ENCODE measurements at regions not wholly inside any gene's neighbourhood (a gene's known extent, or its start where the extent isn't known, plus 50 kb on each side); places are given as distances from the start of the nearest gene placed in this dataset.

DNA sequence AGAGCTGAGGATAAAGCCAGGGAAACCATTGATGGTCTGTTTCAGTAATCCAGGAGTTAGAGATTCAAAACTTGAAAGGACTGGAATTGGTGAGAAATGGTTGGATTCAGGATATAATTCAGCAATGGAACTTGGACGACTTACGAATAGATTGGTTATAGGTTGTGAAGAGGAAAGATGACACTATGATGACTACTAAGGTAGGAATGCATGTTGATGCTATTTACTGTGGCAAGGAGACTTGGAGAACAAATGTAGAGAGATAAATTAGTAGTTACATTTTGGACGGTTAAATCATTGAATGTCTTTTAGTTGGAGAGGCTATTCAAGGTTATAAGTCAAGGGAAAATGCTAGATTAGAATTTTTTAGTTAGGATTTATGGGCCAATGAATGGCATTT lies 365.4 kb upstream of the TECRL start:
- no peak for TF ChIP-seq ZBTB7A (IDR thresholded peaks at IDR 0.05; ENCODE audit: low read depth)
- no peak for TF ChIP-seq USF1 (IDR thresholded peaks at IDR 0.05)
- TF ChIP-seq CREB1 (IDR thresholded peaks at IDR 0.05; ENCODE audit: low read depth): no peak
- TF ChIP-seq RAD21 (IDR thresholded peaks at IDR 0.05; ENCODE audit: low read depth): no peak
- TF ChIP-seq NFIC (IDR thresholded peaks at IDR 0.05): no peak
- TF ChIP-seq FOXM1 (IDR thresholded peaks at IDR 0.05; ENCODE audit: borderline replicate concordance, low read depth): no peak
- TF ChIP-seq EP300 (IDR thresholded peaks at IDR 0.05; ENCODE audit: borderline replicate concordance): no peak
- TF ChIP-seq, protein P1, sequence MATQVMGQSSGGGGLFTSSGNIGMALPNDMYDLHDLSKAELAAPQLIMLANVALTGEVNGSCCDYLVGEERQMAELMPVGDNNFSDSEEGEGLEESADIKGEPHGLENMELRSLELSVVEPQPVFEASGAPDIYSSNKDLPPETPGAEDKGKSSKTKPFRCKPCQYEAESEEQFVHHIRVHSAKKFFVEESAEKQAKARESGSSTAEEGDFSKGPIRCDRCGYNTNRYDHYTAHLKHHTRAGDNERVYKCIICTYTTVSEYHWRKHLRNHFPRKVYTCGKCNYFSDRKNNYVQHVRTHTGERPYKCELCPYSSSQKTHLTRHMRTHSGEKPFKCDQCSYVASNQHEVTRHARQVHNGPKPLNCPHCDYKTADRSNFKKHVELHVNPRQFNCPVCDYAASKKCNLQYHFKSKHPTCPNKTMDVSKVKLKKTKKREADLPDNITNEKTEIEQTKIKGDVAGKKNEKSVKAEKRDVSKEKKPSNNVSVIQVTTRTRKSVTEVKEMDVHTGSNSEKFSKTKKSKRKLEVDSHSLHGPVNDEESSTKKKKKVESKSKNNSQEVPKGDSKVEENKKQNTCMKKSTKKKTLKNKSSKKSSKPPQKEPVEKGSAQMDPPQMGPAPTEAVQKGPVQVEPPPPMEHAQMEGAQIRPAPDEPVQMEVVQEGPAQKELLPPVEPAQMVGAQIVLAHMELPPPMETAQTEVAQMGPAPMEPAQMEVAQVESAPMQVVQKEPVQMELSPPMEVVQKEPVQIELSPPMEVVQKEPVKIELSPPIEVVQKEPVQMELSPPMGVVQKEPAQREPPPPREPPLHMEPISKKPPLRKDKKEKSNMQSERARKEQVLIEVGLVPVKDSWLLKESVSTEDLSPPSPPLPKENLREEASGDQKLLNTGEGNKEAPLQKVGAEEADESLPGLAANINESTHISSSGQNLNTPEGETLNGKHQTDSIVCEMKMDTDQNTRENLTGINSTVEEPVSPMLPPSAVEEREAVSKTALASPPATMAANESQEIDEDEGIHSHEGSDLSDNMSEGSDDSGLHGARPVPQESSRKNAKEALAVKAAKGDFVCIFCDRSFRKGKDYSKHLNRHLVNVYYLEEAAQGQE (IDR thresholded peaks at IDR 0.05; ENCODE audit: low read depth): no peak
- TF ChIP-seq CEBPB (IDR thresholded peaks at IDR 0.05): no peak
- TF ChIP-seq TEAD4 (IDR thresholded peaks at IDR 0.05): no peak
- no peak for TF ChIP-seq TCF12 (IDR thresholded peaks at IDR 0.05; ENCODE audit: low read depth)
- TF ChIP-seq, protein P2, sequence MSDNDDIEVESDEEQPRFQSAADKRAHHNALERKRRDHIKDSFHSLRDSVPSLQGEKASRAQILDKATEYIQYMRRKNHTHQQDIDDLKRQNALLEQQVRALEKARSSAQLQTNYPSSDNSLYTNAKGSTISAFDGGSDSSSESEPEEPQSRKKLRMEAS (IDR thresholded peaks at IDR 0.05): no peak
- TF ChIP-seq EGR1 (IDR thresholded peaks at IDR 0.05): no peak
- TF ChIP-seq TAF1 (IDR thresholded peaks at IDR 0.05; ENCODE audit: low read depth): no peak
- no peak for TF ChIP-seq YY1 (IDR thresholded peaks at IDR 0.05; ENCODE audit: low read depth)

DNA sequence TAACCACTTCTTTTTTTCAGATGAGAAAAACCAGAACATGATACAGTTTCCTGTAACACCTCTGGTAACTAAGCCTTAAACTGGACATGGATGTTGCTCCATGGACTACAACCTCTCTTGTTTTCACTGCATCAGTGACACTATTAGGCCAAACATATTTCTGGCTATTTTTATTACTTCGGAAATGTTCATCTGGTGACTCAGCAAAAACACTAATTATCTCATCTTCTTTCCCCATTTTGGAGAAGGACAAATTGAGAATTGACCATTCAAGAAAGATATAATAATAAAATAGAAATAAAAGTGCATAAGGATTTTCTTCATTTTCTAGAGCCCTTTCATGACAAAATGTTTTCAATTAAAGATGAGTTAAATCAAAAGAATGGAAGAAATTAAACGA lies 361.9 kb upstream of the TECRL start:
- no peak for TF ChIP-seq EGR1 (IDR thresholded peaks at IDR 0.05)
- no peak for TF ChIP-seq NFIC (IDR thresholded peaks at IDR 0.05)
- no peak for TF ChIP-seq USF1 (IDR thresholded peaks at IDR 0.05)
- TF ChIP-seq TAF1 (IDR thresholded peaks at IDR 0.05; ENCODE audit: low read depth): no peak
- no peak for TF ChIP-seq ZBTB7A (IDR thresholded peaks at IDR 0.05; ENCODE audit: low read depth)
- no peak for TF ChIP-seq YY1 (IDR thresholded peaks at IDR 0.05; ENCODE audit: low read depth)
- TF ChIP-seq, protein P1 (IDR thresholded peaks at IDR 0.05; ENCODE audit: low read depth): no peak
- no peak for TF ChIP-seq CREB1 (IDR thresholded peaks at IDR 0.05; ENCODE audit: low read depth)
- TF ChIP-seq CEBPB (IDR thresholded peaks at IDR 0.05): no peak
- TF ChIP-seq EP300 (IDR thresholded peaks at IDR 0.05; ENCODE audit: borderline replicate concordance): no peak
- no peak for TF ChIP-seq FOXM1 (IDR thresholded peaks at IDR 0.05; ENCODE audit: borderline replicate concordance, low read depth)
- TF ChIP-seq TCF12 (IDR thresholded peaks at IDR 0.05; ENCODE audit: low read depth): no peak
- TF ChIP-seq, protein P2 (IDR thresholded peaks at IDR 0.05): no peak
- no peak for TF ChIP-seq TEAD4 (IDR thresholded peaks at IDR 0.05)
- TF ChIP-seq RAD21 (IDR thresholded peaks at IDR 0.05; ENCODE audit: low read depth): no peak

DNA sequence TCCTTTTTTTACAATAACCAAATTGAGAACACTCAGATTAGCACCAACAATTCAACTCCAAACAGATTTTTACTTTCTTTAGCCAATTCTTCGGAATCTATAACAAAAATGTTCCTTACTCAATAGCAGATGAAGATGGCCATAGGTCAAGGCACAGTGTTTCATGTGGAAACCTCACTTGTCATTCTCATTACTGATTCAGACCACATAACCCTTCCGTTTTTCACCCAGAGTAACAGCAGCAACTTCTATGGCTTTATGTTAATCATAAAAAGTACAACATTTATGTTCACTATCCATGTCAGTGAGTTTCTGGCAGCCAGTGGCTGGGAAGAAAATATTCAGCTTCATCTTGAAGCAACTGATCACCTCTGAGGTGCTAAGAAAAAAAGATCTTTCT lies 358.3 kb upstream of the TECRL start:
- TF ChIP-seq EP300 (IDR thresholded peaks at IDR 0.05; ENCODE audit: borderline replicate concordance) (no peak), NFIC (IDR thresholded peaks at IDR 0.05) (no peak)

- TF ChIP-seq NFIC (IDR thresholded peaks at IDR 0.05) (no peak), TAF1 (IDR thresholded peaks at IDR 0.05; ENCODE audit: low read depth) (no peak), ZBTB7A (IDR thresholded peaks at IDR 0.05; ENCODE audit: low read depth) (no peak), EP300 (IDR thresholded peaks at IDR 0.05; ENCODE audit: borderline replicate concordance) (no peak), CEBPB (IDR thresholded peaks at IDR 0.05) (no peak), USF1 (IDR thresholded peaks at IDR 0.05) (no peak), CREB1 (IDR thresholded peaks at IDR 0.05; ENCODE audit: low read depth) (no peak), EGR1 (IDR thresholded peaks at IDR 0.05) (no peak), FOXM1 (IDR thresholded peaks at IDR 0.05; ENCODE audit: borderline replicate concordance, low read depth) (no peak), TCF12 (IDR thresholded peaks at IDR 0.05; ENCODE audit: low read depth) (no peak), TEAD4 (IDR thresholded peaks at IDR 0.05) (no peak), RAD21 (IDR thresholded peaks at IDR 0.05; ENCODE audit: low read depth) (no peak), YY1 (IDR thresholded peaks at IDR 0.05; ENCODE audit: low read depth) (no peak)
- TF ChIP-seq, protein P1 (IDR thresholded peaks at IDR 0.05; ENCODE audit: low read depth): no peak
- TF ChIP-seq, protein P2 (IDR thresholded peaks at IDR 0.05): no peak
Measured at GRCh38 chr4:64766565-64766964, 357.3 kb upstream of the TECRL start.
